VCaP (cell line): ENCODE measurements at regions not wholly inside any gene's neighbourhood (a gene's known extent, or its start where the extent isn't known, plus 50 kb on each side); places are given as distances from the start of the nearest gene placed in this dataset.

ENCODE experiments used
- H3K27ac ChIP-seq: fragments of 450-650 bp; 2 replicates; pipeline ENCODE4 v1.5.1; 2017
- CTCF ChIP-seq: fragments of 450-650 bp; conservative IDR thresholded peaks from 2 replicates; pipeline ENCODE4 v1.5.1; 2017; ENCODE audit warnings: mild to moderate bottlenecking, moderate library complexity

DNA sequence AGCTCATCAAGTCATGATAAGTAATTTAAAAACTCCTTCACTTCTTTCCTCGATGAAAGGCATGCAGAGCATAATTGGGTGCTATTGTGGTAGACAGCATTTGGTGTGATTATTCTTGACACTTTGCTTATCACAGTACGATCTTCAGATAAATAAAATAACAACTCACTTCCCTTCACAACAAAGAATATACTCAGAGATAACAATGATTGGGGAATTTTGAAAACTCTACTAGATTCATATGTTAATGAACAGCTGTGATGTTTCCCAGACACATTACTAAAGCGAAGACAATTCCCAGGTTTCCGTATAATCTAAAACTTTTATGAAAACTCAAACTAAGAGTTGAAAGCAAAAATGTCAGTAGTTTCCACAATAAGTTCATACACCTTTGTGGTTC is 670.6 kb upstream of the EPHA7 start:
- TF ChIP-seq CTCF = no peak
- H3K27ac ChIP-seq = no peak overlapping the region

GRCh38 chr6:94088870-94089269 is 669.5 kb upstream of the EPHA7 start:
- TF ChIP-seq CTCF = no peak

GRCh38 chr6:94074764-94075163 is 655.4 kb upstream of the EPHA7 start:
- no peak overlapping the region for H3K27ac ChIP-seq
- TF ChIP-seq CTCF = no peak

More at GRCh38 chr6:94088870-94089269, 669.5 kb upstream of the EPHA7 start:
- H3K27ac ChIP-seq = no peak overlapping the region

DNA sequence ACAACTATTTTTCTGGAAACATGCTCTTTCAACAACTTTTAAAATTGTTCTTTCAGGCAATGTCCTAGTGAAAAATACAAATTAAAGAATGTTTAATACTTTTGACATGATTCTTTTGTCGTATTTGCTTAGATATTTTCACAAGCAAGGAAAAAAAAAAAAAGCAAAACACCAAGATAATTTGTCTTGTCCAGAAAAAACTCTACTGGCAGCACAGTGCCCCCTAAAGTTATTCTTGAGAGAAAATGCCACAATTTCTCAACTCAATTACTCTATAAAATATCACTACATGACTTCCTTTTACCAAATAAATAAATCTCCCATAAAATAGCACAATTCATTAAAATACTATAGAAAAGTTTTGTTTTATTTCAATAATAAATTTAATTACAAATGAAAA is 652.5 kb upstream of the EPHA7 start:
- H3K27ac ChIP-seq = no peak overlapping the region
- peak; percentile 45 for TF ChIP-seq CTCF

DNA sequence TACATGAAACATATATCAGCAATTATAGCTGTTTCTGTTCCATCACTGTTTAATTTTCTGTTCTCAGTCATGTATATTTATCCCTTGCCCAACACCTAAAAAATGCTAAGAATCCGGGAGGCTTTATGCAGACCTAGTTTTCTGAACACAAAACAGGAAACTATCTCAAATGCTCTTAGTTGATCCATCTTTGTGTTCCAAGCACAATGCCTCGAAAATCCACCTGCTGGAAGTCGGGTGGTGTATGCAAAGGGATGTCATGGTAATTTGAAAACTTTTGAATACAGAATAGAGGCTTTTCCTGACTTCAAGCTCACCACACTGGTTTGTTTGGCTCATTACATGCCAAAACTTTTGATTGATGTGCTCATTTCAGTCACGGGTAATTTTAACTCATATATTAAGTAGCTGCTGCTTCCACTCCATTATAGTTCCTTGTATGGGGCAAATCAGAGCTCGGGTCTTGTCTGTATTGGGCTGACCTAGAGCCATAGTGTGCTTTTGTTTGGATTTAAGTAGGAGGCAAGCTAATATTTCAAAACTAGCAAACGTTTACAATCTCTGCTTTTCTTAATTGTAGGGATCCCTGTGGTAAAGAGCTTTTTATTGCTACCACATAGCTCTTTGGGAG is 646.5 kb upstream of the EPHA7 start:
- H3K27ac ChIP-seq = no peak overlapping the region
- TF ChIP-seq CTCF = no peak

GRCh38 chr6:94052749-94053148 is 633.4 kb upstream of the EPHA7 start:
- no peak overlapping the region for H3K27ac ChIP-seq
- TF ChIP-seq CTCF = peak; percentile 73

- TF ChIP-seq CTCF = no peak
- H3K27ac ChIP-seq = no peak overlapping the region
Observed at GRCh38 chr6:94050515-94050914, 631.2 kb upstream of the EPHA7 start.
